ENCODE measurements at regions not wholly inside any gene's neighbourhood (a gene's known extent, or its start where the extent isn't known, plus 50 kb on each side); places are given as distances from the start of the nearest gene placed in this dataset.

- no peak for DNase-seq
These were observed 52.9 kb downstream of the FRMPD3 start for GRCh38 chrX:107502316-107502715.

- DNase-seq: no peak
These were observed 54.6 kb downstream of the FRMPD3 start for GRCh38 chrX:107504006-107504405.

- DNase-seq: no peak
These were observed 55.8 kb downstream of the FRMPD3 start for GRCh38 chrX:107505223-107505622.

DNA sequence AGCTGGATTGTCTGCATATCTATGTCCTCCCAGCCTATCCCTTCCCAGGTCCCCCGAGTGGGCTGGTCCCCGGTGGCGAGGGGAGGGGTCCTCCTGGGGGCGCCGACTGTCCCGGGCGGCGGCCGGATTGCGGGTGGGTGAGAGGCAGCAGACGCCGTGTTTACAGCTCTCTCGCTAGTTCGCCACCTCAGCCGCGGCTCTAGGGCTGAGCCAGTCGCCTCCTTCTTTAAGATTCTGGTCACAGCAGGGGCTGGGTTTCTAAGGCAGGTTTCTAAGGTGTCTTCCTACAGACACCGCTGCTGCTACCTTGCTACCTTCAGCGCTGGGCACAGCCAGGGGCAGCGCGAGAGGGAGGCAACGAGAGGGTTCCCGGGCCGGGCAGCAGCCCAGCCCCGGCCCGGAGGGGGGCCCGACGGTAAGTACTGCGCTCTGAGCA, 57.2 kb downstream of the FRMPD3 start:
- no peak for DNase-seq

DNA sequence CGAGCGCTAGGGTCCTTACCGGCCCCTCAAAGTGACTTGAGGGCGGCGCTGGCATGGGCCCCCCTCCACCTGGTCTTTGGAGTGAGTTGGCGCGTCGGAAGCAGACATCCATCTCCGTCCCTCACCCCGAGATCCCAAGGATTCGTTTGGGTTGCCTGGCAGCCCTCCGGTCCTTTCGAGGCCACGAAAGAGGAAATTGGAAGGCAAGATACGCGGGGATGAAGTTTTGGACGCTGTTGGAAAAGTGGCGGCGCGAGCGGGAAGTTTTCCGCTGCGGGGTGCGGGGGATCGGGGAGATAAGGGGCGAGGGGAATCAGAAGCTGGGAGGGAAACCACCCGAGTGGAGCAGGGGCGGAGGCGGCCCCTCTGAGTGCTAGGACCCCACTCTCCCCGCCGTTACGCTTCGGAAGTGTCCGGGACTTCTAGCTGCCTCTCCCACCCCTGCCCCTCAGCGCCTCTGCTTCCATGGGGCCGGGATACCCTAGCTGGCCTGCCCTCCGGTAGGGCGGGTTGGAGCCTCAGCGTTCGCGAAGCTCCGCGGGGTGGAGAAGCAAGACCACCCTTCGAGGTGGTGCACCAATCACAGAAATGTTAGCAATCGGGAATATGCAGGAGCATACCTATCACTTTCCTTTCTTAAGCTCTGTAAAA, 57.8 kb downstream of the FRMPD3 start:
- DNase-seq: no peak

- DNase-seq: no peak
These were observed 58.3 kb downstream of the FRMPD3 start for GRCh38 chrX:107507744-107508117.

DNA sequence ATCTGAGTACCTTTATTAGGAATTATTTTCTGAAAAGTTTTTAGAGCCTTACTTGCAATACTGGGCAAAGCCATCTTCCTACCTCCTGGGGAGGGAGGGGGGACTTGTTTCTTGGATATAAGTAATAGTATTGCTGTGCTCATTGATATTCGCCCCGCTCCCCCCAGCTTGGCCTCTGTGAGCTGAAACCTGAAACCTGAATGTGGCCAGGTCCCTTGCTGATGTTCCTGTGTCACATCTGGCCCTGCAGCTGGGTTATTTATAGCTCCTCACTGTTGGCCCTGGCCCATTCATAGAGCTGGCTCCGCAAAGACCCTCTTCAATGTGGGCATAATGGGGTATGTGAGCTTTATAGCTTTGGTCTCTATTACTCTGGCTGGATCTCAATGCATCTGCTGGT, 59.5 kb downstream of the FRMPD3 start:
- DNase-seq: no peak

DNA sequence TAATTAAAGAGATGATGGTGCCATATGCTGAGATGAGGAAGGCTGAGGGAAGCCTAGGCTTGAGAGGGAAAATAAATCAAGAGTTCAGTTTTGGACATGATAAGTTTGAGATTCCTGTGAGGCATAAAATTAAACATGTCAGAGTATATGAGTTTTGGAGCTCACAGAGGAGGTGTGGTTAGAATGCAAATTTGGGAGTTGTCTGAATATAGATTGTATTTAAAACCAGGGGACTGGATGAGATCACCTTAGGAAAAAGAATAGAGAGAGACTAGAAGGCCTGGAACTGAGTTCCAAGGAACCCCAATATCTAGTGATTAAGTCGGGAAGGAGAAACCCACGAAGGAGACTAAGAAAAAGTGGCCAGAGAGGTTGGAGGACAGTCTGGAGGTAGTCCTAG, 65.5 kb downstream of the FRMPD3 start:
- no peak for DNase-seq

GRCh38 chrX:107521877-107522586, 72.6 kb downstream of the FRMPD3 start:
- DNase-seq: no peak

DNA sequence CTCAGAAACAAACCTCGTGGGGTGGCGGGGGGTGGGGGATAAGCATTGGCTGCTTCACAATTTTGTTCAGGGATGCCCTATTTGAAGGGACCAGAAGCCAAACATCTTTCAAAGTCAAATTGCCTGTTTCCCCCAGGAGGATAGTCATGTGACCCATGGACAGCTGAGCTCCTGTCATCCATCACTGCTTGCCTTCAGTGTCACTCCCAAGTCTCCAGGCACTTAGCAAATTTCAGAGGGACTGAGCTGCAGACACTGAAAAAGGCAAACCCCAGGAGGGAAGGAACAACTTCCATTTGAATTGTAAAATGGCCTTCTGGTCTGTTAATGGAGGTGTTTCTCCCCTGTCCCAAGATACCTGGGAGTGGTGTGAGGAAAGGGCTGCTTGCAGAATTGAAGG, 73.4 kb downstream of the FRMPD3 start:
- DNase-seq: no peak

- no peak for DNase-seq
These were observed 76.7 kb downstream of the FRMPD3 start for GRCh38 chrX:107526141-107526540.

- no peak for DNase-seq
These were observed 80.7 kb downstream of the FRMPD3 start for GRCh38 chrX:107530141-107530540.

DNA sequence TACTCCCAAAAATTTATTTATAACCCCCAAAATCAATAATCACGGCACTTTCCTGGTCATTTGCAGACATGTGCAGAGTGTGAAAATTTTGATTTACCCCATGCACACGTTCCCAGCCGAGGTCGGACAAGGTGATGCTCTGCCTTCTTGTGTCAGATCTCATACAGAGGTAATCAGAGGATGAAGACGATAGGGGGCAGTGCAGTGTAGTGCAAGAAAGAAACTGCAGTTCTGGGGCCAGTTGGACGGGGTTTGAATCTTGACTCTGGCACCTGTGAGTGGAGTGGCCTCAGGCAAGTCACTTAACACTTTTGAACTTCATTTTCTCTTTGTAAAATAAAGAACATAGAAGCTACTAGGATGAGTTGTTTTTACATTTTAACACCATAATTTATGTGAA, 88.4 kb downstream of the FRMPD3 start:
- peak; percentile 45 for DNase-seq

GRCh38 chrX:107541244-107541643, 87.1 kb upstream of the PRPS1 start:
- no peak for DNase-seq

- DNase-seq: no peak
These were observed 86.3 kb upstream of the PRPS1 start for GRCh38 chrX:107542040-107542439.

GRCh38 chrX:107542500-107542899, 85.8 kb upstream of the PRPS1 start:
- DNase-seq: peak; percentile 33

DNA sequence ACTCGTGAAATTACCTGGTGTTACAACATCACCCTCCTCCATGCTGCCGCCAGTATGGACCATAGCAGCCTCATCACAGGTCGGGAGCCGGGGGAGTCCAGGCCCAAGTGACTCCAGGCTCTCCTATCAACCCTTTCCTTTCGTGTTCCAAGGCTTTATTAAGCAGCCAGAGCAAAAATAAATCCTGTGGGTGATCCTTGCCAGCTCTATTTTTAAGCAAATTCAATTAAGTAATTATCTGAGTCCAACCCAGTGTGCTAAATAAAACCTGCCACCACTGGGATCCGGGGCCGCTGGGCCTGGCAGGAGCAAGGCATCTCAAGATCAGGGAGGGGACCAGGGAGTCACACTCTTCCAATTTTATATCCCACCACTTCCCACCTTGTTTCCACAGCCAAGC, 80.7 kb upstream of the PRPS1 start:
- no peak for DNase-seq

GRCh38 chrX:107548775-107549174, 79.5 kb upstream of the PRPS1 start:
- DNase-seq: no peak

GRCh38 chrX:107549504-107549903, 78.8 kb upstream of the PRPS1 start:
- no peak for DNase-seq

DNA sequence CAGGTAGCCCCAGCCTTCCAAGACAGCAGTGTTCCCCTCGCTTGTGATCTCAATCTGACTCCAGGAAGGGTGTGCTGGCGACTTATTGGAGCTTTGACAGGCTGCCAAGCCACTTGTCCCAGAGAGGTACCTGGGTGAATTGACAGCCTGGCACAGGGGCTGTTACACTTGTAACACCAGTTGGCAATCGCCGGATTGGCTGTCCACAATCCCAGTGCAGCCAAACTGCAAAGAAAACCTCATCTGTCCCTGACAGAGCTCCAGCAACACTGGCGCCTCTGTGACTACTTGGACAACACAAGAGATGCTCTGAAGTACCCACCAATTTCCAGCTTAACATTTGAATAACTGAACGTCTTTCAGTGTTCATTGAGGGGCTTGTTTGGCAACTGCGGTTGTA, 76.8 kb upstream of the PRPS1 start:
- no peak for DNase-seq

DNA sequence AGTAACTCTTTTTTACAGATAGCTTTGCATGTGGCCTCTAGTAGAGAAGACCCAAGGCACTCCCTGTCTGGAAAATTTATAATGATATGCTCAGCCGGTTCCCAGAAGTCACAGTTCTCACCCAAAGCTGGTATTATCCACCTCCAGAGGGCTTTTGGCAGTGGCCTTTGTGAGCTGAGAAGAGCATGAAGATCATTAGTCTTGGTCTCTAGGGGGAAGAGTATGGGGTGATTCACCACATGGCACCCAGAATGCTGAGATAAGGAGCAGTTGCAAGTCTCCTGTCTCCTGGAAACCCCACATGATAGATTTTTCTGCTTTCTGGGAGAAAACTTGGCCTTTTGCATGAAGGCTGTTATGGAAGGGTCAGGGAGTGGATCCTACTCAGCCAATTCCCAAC, 75.4 kb upstream of the PRPS1 start:
- DNase-seq: no peak

DNA sequence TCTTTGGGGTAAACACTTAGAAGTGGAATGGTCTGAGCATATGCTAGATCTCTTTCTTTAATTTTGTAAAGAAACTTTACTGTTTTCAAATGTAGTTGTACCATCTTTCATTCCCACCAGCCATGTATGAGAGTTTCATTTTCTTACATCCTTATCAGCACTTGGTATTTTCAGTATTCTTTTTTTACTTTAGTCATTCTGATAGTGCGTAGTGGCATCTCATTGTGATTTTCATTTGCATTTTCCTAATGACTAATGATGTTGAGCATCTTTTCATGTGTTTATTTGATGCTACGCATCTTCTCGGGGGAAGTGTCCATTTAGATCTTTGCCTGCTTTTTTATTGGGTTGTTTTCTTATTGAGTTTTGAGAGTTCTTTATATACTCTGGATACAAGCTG, 71.3 kb upstream of the PRPS1 start:
- no peak for DNase-seq

DNA sequence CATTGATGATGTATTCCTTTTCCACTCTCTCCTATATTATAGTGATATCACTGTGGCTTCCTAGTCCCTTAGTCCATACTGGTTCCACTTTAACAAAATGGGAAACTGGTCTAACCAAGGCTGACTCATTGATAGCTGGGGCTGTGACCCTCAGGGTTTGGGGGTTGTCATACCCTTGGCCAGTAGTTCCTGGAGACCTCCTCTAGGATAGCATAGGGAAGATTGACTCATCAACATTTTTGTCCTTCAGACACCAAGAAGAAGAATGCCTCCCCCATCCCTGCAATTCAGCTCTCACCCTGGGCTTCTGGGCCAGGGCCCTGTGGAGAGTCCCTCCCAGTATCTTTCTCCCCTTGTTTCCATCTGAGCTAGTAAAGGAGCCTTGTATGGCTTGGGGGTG, 68.8 kb upstream of the PRPS1 start:
- peak; percentile 70 for DNase-seq

GRCh38 chrX:107560041-107560440, 68.3 kb upstream of the PRPS1 start:
- DNase-seq: peak; percentile 67

DNA sequence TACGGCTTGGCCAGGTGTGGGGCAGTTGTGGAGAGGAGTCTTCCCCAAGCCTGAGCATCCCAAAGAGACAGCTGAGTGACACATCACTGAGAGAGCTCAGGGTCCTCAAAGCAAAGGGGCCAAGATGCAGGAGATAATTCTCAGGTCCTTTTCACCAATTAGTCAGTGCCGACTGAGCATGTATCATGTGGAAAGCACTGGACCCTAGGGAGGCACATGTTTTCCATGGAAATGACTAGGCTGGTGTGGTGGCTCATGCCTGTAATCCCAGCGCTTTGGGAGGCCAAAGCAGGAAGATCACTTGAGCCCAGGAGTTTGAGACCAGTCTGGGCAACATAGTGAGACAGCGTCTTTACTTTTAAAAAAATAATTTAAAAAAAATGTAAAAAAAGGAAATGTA, 67.3 kb upstream of the PRPS1 start:
- peak; percentile 36 for DNase-seq
